Renal cortex interstitium (tissue), 11 donors: ENCODE measurements at regions not wholly inside any gene's neighbourhood (a gene's known extent, or its start where the extent isn't known, plus 50 kb on each side); places are given as distances from the start of the nearest gene placed in this dataset.

Experiments used
- DNase-seq, 11 donors: peaks; one replicate each; pipeline ENCODE4 v3.0.0-alpha.2; 2013; ENCODE audit warnings: low read depth in 9 of 11, low spot score in 4 of 11; ENCODE audit errors: extremely low read depth in 1 of 11

DNA sequence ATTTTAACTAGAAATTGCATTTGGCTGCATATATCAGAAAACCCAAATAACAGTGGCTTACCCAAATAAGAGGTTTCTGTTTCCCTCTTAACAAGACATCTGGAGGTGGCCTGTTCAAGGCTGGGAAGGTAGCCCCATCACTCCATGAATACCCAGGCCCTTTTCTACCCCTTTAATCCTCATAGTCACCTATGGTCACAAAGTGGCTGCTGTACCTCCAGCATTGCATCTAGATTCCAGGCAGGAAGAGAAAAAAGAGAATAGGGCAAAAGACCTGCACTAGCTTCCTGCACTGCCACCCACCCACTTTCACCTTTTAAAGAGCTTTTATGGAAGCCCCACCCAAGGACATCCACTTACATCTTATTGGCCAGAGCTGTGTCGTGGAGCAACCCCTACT is 124.0 kb upstream of the NCOR2 start:
- DNase-seq, result no peak

DNA sequence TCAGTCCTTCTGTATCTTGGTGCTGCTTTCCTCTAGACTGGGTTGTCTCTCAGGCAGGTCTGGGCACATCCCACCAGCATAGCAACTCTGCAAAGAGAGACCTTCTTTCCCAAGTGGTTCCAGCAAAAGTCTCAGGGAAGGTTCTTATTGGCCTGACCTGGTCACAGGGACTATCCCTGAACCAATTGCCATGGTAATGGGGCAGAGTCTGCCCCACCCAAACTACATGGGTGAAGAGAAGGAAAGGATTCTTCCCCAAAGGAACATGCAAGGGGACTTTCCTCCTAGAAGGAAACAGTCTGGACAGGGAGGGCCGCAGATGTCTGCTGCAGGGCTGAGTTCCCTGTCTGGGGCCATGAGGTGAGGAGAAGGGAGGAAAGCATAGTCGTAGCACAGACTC is 122.2 kb upstream of the NCOR2 start:
- no peak for DNase-seq

DNA sequence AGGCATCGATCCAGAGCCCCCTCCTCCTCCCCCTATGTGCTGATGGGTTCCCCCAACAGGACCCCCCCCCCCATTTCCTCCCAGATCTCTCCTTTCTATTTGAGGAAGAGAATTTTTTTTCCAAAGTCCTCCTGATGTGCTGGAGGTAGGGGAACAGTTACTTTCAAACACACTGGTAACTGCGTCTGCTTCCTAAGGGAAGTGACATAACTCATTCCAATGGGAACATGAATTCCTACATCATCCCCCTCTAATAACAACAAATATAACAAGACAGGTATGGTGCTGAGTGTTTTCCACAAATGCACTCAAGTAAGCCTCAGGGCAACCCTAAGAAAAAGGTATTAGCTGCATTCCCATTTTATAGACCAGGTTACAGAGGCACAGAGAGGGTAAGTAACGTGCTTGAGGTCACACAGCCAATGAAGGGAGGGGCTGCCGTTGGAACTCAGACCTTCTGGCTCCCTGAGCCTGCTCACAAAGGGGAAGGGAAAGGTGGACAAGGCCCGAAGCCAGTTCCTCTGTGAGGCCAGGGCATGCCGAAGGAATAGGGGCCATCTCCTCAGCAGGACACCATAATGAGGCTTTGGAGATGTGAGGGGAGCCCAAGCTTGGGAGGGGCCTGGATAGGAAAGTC is 121.1 kb upstream of the NCOR2 start:
- DNase-seq, result no peak

DNA sequence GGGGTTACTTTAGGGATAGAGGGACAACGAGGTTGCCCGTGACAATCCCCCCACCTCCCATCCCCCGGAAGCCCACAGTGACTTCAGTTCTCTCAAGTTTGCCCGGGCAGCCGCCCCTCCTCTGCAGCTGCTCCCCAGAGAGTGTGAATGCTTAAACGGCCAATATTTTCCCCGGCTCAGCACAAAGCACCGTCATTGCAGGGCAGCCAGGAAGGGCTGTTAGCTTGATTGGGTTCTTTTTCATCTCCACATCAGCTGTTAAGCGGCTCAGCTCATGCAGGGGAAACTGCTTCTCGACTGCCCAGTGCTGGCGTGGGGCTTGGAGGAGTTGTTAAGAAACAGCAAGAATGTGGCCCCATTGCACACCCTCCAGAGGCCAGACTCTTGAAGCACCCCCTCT is 120.5 kb upstream of the NCOR2 start:
- DNase-seq, result no peak

DNA sequence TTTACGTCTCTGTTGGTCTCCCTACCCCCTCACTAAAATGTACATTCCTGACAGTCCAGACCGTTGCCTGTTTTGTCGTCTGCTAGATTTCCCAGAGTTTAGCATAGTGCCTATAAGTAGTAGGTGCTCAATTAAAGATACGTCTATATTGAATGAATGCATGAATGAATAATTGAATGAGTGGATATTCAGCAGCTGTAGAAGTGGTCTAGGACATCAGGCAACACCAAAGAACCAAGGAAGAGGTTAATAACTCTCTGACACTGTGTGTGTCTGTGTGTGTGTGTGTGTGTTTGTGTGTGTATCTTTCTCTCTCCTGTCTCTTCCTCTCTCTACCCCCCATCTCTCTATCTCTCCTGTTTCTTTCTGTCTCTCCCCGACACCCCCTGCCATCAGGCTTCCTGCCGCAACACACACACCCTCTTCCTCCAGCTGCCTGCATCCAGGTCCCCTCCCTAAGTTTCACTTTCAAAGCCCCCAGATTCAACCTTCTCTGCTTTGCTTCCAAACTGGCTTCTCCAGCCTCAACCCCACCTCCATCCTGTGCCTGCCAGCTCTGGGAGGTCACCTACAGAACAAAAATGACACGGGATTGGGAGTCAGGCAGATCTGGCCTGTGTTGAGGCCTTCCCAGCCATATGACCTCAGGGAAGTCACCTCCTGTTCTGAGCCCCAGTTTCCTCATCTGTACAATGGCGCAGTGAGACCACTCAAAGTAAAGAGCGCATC is 119.9 kb upstream of the NCOR2 start:
- no peak for DNase-seq

DNA sequence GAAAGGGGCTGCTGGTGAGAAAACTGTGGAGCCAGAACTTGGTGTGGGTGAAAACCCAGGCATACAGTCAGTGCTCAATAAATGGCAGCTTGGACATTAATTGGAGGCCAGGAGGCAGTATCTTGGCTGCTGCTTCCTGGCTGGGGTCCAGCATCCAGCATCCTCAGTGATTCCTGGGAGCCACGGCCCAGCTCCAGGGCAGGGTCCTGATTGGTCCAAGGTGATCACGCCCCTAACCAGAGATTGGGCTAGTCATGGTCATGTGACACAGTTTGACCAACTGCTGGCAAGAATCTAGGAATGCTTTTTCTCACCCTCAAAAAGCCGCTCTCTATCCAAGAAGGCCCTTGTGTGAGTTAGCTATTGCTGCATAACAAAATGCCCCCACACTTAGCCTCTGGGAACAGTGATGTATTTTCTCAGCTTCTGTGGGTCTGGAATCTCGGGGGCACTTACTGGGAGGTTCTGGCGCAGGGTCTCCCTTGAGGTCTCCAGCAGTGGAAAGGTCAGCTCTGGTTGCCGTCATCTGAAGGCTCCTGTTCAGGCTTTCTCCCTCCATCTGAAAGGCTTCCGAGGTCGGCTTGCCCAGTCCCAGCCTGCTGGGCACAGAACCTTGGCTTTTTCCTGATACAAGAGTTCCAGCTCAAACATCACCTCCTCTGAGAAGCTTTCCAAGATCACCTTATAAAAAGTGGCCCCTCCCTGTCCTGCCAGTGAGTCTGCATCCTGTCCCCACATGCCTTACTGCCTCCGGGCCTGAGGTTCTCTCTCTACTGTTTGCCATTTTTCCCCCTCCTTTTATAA is 119.2 kb upstream of the NCOR2 start:
- DNase-seq, result no peak

DNA sequence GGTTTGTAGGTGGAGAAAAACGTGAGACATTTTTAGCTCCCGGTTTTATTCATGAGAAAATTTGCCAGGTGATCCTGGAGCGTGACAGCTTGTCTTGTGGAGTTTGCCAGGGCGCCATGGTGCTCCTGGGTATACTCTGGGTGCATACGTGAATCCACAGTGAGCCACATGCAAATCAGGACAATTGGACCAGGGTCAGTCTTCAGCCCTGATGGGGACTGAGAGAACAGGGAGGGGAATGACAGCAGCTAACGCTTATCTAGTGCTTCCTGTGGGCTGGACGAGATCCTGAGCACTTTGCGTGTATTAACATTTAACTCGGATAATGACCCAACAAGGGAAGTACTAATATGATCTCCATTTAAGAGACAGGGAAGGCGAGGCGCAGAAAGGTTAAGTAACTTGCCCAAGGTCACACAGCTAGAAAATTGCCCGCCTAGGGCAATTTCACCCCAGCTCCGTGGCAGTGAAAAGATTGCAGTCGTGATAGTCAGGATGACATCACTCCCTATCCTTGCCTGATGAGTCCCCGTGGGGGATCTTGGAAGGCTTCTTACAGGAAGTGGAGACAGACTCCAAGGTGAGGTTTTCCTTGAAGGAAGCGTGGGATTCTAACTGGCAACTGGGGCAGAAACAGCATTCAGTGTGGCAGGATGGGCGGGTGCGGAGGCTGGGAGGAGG is 118.4 kb upstream of the NCOR2 start:
- DNase-seq, result no peak

DNA sequence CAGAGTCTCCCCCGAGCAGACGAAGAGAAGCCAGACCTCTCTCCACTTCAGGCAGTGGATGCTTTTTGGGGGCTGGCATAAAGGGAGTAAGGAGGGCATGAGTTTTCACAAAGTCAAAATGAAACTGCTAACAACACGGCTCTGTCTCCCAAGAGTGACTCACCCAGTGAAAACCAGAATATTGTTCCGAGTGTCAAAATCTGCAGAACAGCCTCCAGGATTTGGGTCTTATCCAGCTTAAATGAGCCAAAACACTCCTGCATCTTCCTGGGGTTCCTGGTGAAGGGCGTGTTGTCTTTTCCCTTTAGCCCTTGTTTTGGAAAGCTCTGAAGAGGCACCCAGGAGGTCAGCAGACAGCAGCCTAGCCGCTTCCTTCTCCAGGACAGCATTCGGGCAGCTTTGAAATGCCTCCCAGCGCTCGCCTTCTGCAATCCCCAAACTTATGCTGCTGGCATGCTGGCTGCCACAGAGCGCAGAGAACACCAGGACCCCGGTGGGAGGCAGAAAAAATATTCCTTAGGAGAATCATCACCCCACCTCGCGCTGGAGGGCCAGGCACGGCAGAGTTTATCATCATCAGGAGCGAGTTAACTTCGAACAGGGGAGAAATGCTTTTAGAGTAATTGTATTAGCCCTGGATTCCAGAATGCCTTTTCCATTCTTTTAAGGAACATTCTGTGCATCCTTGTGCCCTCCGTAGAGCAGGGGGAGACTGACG is 117.7 kb upstream of the NCOR2 start:
- DNase-seq, result no peak

DNA sequence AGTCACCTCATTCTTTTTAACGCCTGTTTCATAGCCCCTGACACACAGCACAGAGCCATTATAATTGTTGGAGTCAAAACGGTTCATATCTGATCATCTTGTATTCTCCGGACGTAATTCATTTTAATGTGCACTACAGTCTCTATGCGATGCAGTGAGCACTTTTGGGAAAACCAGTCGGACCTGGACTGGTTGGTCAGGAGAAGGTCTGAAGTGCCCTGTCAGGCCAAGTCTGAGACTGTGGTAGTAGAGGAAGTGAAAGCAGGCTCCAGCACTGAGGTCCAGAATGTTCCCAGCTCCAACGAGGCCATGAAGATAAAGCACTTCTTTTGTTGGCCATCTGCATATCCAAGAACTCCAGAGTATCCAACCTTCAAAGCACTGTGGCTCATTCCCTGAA is 117.1 kb upstream of the NCOR2 start:
- DNase-seq, result no peak

DNA sequence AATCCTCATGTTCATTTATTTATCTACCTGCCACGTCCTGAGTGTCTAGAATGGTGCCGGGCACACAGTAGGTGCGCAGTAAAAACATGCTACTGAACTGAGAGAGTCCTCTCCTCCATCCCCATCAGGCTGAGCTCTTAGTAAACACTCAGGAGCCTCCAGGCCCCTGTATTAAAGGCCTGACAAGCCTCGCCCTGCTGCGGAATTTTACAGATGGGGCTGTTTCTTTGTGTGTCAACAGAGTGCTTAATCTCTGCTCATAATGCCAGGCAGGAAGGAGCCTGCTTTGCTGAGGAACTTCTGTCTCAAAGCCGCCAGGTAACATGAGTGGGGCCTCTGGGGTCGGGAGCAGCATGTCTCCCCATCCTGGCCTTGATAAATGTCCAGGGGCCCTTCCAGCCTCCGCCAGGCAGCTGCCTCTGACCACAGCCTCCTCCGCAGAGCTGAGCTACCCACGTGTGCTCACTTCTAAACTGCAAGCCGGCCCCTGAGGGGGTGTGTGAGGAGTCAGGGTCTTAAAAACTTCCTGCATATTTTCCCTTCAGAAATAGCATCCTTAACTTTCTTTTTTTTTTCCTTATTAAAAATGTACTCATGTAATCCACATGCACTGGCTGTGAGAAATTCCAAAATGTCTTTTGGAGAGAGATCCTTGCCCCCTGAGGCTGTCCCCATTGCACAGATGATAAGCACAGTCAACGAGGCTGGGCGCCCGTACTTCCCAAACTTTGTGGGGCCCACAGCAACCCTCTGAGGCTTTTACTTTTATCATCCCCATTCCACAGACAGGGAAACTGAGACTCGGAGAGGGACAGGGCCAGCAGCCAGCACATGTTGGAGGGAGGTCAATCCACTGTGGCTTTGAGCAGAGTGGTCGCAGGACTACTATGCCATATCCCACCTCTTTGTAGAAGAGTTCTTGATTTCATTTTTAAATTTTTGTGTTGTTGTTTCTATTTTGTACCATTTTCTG is 116.0 kb upstream of the NCOR2 start:
- DNase-seq, result no peak

DNA sequence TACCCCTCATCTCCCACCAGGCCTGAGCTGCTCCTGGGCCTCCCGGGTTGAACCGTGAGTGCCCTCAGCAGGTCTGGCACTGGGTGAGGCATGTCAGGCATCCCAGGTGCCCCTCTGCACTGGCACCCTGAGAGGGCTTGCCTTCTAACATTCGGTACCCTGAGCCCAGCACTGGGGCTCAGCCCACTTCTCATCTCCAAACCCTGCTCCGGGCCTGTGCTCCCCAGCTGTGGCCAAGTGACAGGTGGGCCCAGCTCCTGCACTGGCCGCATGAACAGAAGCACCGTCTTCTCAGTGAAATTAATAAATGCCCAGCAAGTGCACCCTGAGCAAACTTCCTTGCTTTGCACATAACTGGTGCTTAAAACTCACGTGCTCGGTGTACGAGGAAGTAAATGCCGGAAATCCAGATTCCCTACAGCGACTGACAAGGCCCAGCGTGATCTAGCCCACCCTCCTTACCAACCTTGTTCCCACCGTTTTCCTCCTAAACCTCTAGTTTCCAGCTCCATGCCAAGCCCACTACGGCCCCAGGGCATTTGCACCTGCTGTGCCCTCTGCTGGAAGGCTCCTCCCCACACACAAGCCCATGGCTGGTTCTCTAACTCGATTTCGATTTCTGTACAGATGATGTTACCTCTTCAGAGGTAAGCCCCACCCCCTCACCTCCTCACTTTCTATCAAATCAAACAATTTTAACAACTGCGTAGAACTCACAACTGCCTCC is 115.2 kb upstream of the NCOR2 start:
- DNase-seq, result no peak

DNA sequence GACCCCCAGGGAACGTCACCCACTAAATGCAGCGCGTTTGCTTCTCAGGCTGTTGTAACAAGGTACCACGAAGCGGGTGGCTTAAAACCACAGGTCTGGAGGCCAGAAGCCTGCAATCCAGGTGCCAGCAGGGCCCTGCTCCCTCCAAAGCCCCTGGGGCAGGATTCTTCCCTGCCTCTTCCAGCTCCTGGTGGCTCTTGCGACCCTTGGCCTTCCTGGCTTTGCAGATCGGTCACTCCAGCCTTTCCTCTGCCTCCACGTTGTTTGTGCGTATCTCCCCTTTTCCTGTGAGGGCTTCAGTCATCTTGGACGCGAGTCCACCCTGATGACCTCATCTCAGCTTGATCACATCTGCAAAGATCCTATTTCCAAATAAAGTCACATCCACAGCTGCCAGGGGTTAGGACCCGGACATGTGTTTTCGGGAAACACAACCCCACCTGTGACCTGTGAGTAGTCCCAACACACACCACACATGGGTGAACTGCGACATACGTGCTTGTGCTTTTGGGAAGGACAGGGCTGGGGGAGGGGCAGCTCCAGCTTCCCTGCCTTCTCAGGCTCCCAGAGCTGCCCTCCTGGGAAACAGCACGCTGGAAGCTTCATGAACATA is 114.5 kb upstream of the NCOR2 start:
- DNase-seq, result no peak

DNA sequence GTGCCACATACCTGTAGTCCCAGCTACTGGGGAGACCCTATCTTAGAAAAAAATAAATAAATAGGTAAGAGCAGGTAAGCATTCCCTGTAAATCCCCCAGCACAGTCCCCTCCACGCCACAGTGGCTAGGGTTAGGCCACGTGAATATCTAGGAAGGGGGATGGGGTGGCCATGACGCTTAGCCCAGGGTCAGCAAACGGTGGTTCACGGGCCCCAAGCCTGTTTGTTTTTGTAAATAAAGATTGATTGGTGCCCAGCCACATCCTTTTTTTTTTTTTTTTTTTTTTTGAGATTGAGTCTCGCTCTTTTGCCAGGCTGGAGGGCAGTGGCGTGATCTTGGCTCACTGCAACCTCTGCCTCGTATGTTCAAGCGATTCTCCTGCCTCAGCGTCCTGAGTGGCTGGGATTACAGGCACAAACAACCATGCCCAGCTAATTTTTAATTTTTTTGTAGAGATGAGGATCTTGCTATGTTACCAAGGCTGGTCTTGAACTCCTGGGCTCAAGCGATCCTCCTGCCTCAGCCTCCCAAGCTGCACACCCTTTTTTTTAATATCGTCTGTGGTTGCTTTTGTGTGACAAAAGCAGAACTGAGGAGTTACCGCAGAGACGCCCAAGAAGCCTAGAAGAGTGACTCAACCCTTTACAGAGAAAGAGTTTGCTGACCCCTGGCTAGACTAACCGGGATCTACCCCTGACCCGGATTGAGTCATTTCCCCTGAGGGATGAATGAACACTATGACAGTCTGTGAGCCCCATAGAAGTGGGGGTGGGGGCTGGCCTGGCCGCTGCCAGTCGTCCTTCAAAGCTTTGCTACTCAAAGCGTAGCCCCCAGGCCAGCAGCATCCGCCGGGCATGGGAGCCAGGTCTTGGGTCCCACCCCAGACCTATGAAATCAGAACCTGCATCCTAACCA is 113.7 kb upstream of the NCOR2 start:
- DNase-seq, result no peak

DNA sequence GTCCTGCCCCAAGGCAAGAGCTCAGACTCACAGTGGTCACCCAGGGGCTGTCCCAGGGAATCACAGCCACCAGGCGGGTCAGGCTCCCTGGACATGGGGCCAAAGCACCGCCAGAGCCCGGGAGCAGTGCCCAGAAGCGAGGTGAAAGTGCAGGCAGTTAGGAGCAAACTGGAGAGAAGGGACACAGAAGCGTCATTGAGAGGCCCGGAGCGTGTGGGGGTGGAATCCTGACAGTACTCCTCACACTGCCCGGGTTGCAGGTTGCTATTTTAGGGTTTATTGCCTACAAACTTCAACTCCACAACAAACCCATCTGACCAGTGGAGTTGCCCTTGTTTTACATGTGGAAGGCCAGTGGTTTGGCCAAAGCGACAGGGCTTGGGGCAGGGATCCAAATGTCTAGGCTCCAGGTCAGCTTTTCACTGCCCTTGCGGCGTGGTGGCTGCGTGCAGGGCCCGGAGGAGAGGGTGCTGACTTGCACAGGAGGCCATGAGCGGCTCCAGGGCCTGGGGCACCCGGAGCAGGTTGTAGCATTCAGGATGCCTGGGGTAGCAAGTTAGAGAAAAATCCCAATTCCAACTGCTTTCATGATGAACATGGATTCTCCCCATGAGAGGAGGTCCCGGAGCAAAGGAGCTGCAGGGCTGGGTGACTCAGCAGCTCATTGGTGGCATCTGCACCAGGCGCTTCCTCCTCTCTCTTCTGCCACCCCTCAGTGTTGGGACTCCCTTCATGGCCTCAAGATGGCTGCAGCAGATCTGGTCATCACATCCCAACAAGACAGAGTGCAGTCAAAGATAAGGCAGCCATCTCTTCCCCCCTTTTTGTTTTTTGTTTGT is 112.3 kb upstream of the NCOR2 start:
- no peak for DNase-seq

DNA sequence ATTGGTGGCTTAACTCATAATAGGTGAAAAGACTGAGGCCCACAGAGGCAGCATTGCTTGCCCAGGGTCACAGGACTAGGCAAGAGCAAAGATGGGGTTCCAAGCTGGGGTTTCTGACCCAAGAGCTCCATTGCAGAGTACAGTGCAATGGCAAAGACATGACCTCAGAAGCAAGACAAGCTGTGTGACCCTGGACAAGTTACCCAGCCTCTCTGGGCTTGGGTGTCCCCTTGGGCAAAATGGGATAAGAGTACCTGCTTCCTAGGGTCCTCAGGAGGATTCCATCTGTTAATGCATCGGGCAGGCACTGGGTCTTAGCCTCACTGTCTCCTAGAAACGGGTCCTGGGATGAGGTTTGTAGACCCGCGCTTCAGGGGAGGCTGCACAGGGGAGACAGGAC is 111.6 kb upstream of the NCOR2 start:
- DNase-seq, result no peak
